ENCODE measurements at regions not wholly inside any gene's neighbourhood (a gene's known extent, or its start where the extent isn't known, plus 50 kb on each side); places are given as distances from the start of the nearest gene placed in this dataset.

- no peaks in the 10 kb centered on the region for H3K9me3 ChIP-seq (ENCODE audit: low read depth)
Observed at GRCh38 chr18:55906536-55906935, 318.5 kb upstream of the TCF4 start.

GRCh38 chr18:55903911-55904310 is 315.9 kb upstream of the TCF4 start:
- Histone ChIP-seq H2AFZ (replicated peaks) (no peak overlapping the region), H3K4me2 (no peak overlapping the region), H3K36me3 (no peaks in the 10 kb centered on the region), H3K79me2 (ENCODE audit: low read depth) (no peaks in the 10 kb centered on the region), H3K9ac (no peak overlapping the region), H3F3A (ENCODE audit: low read depth) (peaks cover 4% of the 10 kb centered on the region), H3K27ac (no peak overlapping the region), H3K9me3 (ENCODE audit: low read depth) (no peaks in the 10 kb centered on the region), H3K4me1 (peaks cover 22% of the 10 kb centered on the region), H3K4me3 (no peak overlapping the region), H4K20me1 (ENCODE audit: low read depth) (no peaks in the 10 kb centered on the region), H3K27me3 (no peaks in the 10 kb centered on the region)
- H3K4me3 Mint-ChIP-seq: no peak overlapping the region
- no peak for TF ChIP-seq EZH2 (IDR thresholded peaks at IDR 0.05)
- TF ChIP-seq EZH2phosphoT487 (IDR thresholded peaks at IDR 0.05): no peak
- TF ChIP-seq, protein P1, sequence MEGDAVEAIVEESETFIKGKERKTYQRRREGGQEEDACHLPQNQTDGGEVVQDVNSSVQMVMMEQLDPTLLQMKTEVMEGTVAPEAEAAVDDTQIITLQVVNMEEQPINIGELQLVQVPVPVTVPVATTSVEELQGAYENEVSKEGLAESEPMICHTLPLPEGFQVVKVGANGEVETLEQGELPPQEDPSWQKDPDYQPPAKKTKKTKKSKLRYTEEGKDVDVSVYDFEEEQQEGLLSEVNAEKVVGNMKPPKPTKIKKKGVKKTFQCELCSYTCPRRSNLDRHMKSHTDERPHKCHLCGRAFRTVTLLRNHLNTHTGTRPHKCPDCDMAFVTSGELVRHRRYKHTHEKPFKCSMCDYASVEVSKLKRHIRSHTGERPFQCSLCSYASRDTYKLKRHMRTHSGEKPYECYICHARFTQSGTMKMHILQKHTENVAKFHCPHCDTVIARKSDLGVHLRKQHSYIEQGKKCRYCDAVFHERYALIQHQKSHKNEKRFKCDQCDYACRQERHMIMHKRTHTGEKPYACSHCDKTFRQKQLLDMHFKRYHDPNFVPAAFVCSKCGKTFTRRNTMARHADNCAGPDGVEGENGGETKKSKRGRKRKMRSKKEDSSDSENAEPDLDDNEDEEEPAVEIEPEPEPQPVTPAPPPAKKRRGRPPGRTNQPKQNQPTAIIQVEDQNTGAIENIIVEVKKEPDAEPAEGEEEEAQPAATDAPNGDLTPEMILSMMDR (IDR thresholded peaks at IDR 0.05): no peak
- no peaks in the 10 kb centered on the region for H3K27me3 Mint-ChIP-seq (ENCODE audit: insufficient read depth, low read depth)
- peaks cover 7% of the 10 kb centered on the region for H3K4me1 Mint-ChIP-seq
- H3K36me3 Mint-ChIP-seq: no peaks in the 10 kb centered on the region
- H3K9me3 Mint-ChIP-seq: no peaks in the 10 kb centered on the region
- H3K27ac Mint-ChIP-seq: no peak overlapping the region
- DNase-seq (ENCODE audit: low spot score): no peak

More at GRCh38 chr18:55906536-55906935, 318.5 kb upstream of the TCF4 start:
- Histone ChIP-seq H3K79me2 (ENCODE audit: low read depth) (no peaks in the 10 kb centered on the region), H3K36me3 (no peaks in the 10 kb centered on the region), H3K4me3 (no peak overlapping the region), H4K20me1 (ENCODE audit: low read depth) (no peaks in the 10 kb centered on the region), H3K9ac (no peak overlapping the region), H3K4me1 (peaks cover 29% of the 10 kb centered on the region), H3K27ac (no peak overlapping the region), H3K27me3 (no peaks in the 10 kb centered on the region), H3K4me2 (no peak overlapping the region), H2AFZ (replicated peaks) (no peak overlapping the region), H3F3A (ENCODE audit: low read depth) (peaks cover 4% of the 10 kb centered on the region)
- no peaks in the 10 kb centered on the region for H3K36me3 Mint-ChIP-seq
- TF ChIP-seq, protein P1 (IDR thresholded peaks at IDR 0.05): no peak
- TF ChIP-seq EZH2phosphoT487 (IDR thresholded peaks at IDR 0.05) (no peak), EZH2 (IDR thresholded peaks at IDR 0.05) (no peak)
- no peaks in the 10 kb centered on the region for H3K27me3 Mint-ChIP-seq (ENCODE audit: insufficient read depth, low read depth)
- no peaks in the 10 kb centered on the region for H3K9me3 Mint-ChIP-seq
- no peak overlapping the region for H3K27ac Mint-ChIP-seq
- H3K4me3 Mint-ChIP-seq: no peak overlapping the region
- peaks cover 10% of the 10 kb centered on the region for H3K4me1 Mint-ChIP-seq
- no peak for DNase-seq (ENCODE audit: low spot score)

GRCh38 chr18:55900380-55900779 is 312.4 kb upstream of the TCF4 start:
- Histone ChIP-seq H3K4me2 (no peak overlapping the region), H3K4me1 (peaks cover 10% of the 10 kb centered on the region), H3F3A (ENCODE audit: low read depth) (no peaks in the 10 kb centered on the region), H3K27ac (no peak overlapping the region), H3K79me2 (ENCODE audit: low read depth) (peaks cover 5% of the 10 kb centered on the region), H2AFZ (replicated peaks) (no peak overlapping the region), H3K4me3 (no peak overlapping the region), H3K27me3 (no peaks in the 10 kb centered on the region), H4K20me1 (ENCODE audit: low read depth) (no peaks in the 10 kb centered on the region), H3K9me3 (ENCODE audit: low read depth) (no peaks in the 10 kb centered on the region), H3K9ac (no peak overlapping the region), H3K36me3 (no peaks in the 10 kb centered on the region)
- Mint-ChIP-seq H3K27me3 (ENCODE audit: insufficient read depth, low read depth) (no peaks in the 10 kb centered on the region), H3K27ac (no peak overlapping the region), H3K4me3 (no peak overlapping the region), H3K9me3 (peaks cover 2% of the 10 kb centered on the region), H3K36me3 (no peaks in the 10 kb centered on the region), H3K4me1 (no peaks in the 10 kb centered on the region)
- TF ChIP-seq EZH2 (IDR thresholded peaks at IDR 0.05) (no peak), EZH2phosphoT487 (IDR thresholded peaks at IDR 0.05) (no peak)
- TF ChIP-seq, protein P1 (IDR thresholded peaks at IDR 0.05): no peak
- DNase-seq (ENCODE audit: low spot score): no peak
